Neural progenitor cell (in vitro differentiated cells): ENCODE measurements at regions not wholly inside any gene's neighbourhood (a gene's known extent, or its start where the extent isn't known, plus 50 kb on each side); places are given as distances from the start of the nearest gene placed in this dataset.

Experiments
- DNase-seq: peaks from one replicate; pipeline ENCODE4 v3.0.0-alpha.2; 2016; ENCODE audit warnings: low spot score
- H2AFZ ChIP-seq: fragments of 200-600 bp; sonication (generic); replicated peaks from 2 replicates; pipeline ENCODE4 v1.6.1; 2016; ENCODE audit warnings: antibody characterized with exemption
- H3F3A ChIP-seq: fragments of 200-600 bp; sonication (generic); 2 replicates; pipeline ENCODE4 v1.6.1; 2016; ENCODE audit warnings: antibody characterized with exemption, low read depth
- H3K27ac ChIP-seq: fragments of 200-600 bp; sonication (generic); 2 replicates; pipeline ENCODE4 v1.5.1; 2016; ENCODE audit warnings: mild to moderate bottlenecking
- H3K27me3 ChIP-seq: fragments of 200-600 bp; sonication (generic); 2 replicates; pipeline ENCODE4 v1.6.1; 2016; ENCODE audit warnings: mild to moderate bottlenecking, moderate library complexity
- H3K36me3 ChIP-seq: fragments of 200-600 bp; sonication (generic); 2 replicates; pipeline ENCODE4 v1.5.1; 2016
- H3K4me1 ChIP-seq: fragments of 200-600 bp; sonication (generic); 2 replicates; pipeline ENCODE4 v1.6.1; 2016; ENCODE audit warnings: mixed run types
- H3K4me2 ChIP-seq: fragments of 200-600 bp; sonication (generic); 2 replicates; pipeline ENCODE4 v1.6.1; 2016
- H3K4me3 ChIP-seq: fragments of 200-600 bp; sonication (generic); 2 replicates; pipeline ENCODE4 v1.5.1; 2016
- H3K79me2 ChIP-seq: fragments of 200-600 bp; sonication (generic); 2 replicates; pipeline ENCODE4 v1.6.1; 2016; ENCODE audit warnings: low read depth
- H3K9ac ChIP-seq: fragments of 200-600 bp; sonication (generic); 2 replicates; pipeline ENCODE4 v1.6.1; 2016
- H3K9me3 ChIP-seq: fragments of 200-600 bp; sonication (generic); 2 replicates; pipeline ENCODE4 v1.5.1; 2016; ENCODE audit warnings: low read depth
- H4K20me1 ChIP-seq: fragments of 200-600 bp; sonication (generic); 2 replicates; pipeline ENCODE4 v1.6.1; 2016; ENCODE audit warnings: low read depth
- H3K27ac Mint-ChIP-seq: 3 replicates; pipeline ENCODE4 v1.8.0; 2021; ENCODE audit warnings: mixed read lengths
- H3K27me3 Mint-ChIP-seq: 2 replicates; pipeline ENCODE4 v1.8.0; 2022; ENCODE audit warnings: low read depth, mild to moderate bottlenecking, inconsistent platforms, moderate library complexity, mixed read lengths; ENCODE audit not compliant: insufficient read depth
- H3K36me3 Mint-ChIP-seq: 3 replicates; pipeline ENCODE4 v1.8.0; 2021; ENCODE audit warnings: mixed read lengths
- H3K4me1 Mint-ChIP-seq: 3 replicates; pipeline ENCODE4 v1.8.0; 2021; ENCODE audit warnings: mixed read lengths
- H3K4me3 Mint-ChIP-seq: 3 replicates; pipeline ENCODE4 v1.8.0; 2021; ENCODE audit warnings: mild to moderate bottlenecking, moderate library complexity, mixed read lengths
- H3K9me3 Mint-ChIP-seq: 3 replicates; pipeline ENCODE4 v1.8.0; 2020; ENCODE audit warnings: mixed read lengths
- EZH2 ChIP-seq: fragments of 200-600 bp; sonication (generic); IDR thresholded peaks from 2 replicates; pipeline ENCODE4 v1.6.1; 2017; ENCODE audit warnings: antibody characterized with exemption, mild to moderate bottlenecking, moderate library complexity
- EZH2phosphoT487 ChIP-seq: fragments of 200-600 bp; sonication (generic); IDR thresholded peaks from 2 replicates; pipeline ENCODE4 v1.6.1; 2017; ENCODE audit warnings: antibody characterized with exemption
- TF ChIP-seq, protein P1 (sequence below): fragments of 200-600 bp; sonication (generic); IDR thresholded peaks from 2 replicates; pipeline ENCODE4 v1.5.1; 2017; ENCODE audit warnings: antibody characterized with exemption, mild to moderate bottlenecking

DNA sequence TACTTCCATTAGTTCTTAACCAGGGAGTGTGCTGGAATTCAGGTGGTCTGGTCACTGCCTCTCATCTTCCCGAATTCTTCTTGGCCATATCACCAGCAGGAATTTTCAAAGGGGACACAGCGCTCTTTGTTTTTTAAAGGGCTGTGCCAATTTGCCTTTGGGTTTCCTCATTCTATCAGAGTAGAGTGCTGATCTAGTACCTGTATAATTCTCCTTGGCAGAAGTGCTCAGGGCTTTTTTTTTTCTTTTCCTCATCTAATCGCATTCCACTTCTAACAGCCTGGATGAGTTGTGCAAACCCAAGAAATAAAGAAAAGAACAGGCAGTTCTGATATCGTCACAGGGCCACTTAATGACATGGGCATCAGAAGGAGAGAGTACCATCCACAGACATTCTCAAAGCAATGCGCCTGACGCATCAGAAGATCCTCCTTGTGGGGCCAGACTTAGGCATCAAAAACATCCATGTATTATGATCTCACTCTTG, 121.0 kb downstream of the ASB7 start:
- H3K27me3 Mint-ChIP-seq, result peaks cover 10% of the 10 kb centered on the region
- TF ChIP-seq EZH2 (no peak), EZH2phosphoT487 (no peak)
- TF ChIP-seq, protein P1, sequence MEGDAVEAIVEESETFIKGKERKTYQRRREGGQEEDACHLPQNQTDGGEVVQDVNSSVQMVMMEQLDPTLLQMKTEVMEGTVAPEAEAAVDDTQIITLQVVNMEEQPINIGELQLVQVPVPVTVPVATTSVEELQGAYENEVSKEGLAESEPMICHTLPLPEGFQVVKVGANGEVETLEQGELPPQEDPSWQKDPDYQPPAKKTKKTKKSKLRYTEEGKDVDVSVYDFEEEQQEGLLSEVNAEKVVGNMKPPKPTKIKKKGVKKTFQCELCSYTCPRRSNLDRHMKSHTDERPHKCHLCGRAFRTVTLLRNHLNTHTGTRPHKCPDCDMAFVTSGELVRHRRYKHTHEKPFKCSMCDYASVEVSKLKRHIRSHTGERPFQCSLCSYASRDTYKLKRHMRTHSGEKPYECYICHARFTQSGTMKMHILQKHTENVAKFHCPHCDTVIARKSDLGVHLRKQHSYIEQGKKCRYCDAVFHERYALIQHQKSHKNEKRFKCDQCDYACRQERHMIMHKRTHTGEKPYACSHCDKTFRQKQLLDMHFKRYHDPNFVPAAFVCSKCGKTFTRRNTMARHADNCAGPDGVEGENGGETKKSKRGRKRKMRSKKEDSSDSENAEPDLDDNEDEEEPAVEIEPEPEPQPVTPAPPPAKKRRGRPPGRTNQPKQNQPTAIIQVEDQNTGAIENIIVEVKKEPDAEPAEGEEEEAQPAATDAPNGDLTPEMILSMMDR, result no peak
- no peaks in the 10 kb centered on the region for H3K36me3 Mint-ChIP-seq

DNA sequence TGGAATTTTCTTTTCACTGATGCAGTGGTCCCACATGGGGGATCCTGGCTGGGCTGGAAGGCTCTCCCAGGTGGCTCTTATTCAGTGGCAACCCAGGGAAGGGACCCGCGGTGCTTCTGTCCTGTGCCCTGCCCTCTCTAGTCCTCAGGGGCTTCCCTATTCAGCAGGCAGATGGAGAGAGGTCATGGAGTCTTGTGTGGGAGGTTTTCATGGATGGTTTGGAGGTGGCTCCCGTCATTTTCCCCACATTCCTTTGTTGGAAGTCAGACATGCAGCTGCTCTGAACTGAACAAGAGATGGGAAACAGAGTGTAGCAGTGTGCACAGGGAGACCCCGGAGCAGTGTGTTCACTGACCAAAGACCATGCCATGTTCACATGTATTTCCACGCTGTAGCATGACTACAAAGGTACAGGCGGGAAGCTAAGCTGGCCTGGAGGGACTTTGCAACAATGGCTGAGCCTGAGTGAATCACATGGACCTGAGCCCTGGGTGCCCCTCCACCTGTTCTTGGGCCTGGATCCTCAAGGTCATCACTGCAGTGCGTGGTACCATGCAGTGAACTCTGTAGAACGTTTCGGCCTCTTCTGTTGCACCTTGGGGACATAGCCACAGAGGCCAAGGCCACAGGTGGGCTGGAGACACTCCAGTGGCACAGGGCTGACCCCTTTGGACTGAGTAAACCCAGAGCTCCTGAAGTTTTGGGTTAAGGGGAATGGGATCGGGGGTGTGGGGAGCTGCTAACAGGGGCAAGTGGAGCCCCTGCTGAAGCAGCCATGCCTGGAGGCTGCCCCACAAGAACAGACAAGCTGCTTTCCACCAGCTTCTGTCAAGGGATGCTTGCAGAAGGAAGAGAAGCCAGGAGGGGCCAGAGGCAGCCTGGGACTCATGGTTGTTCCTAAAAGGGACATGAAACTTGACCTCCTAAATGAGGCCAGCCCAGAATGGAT, 123.0 kb downstream of the ASB7 start:
- Histone ChIP-seq H3K27me3 (no peaks in the 10 kb centered on the region), H3K9ac (no peak overlapping the region), H3K4me1 (no peaks in the 10 kb centered on the region), H3K4me2 (no peak overlapping the region), H2AFZ (no peak overlapping the region), H4K20me1 (no peaks in the 10 kb centered on the region), H3K4me3 (no peak overlapping the region), H3K27ac (no peak overlapping the region), H3F3A (no peaks in the 10 kb centered on the region), H3K79me2 (no peaks in the 10 kb centered on the region), H3K36me3 (no peaks in the 10 kb centered on the region), H3K9me3 (no peaks in the 10 kb centered on the region)
- TF ChIP-seq EZH2 (no peak), EZH2phosphoT487 (no peak)
- peaks cover 9% of the 10 kb centered on the region for H3K27me3 Mint-ChIP-seq
- H3K4me3 Mint-ChIP-seq, result no peak overlapping the region
- H3K9me3 Mint-ChIP-seq, result no peaks in the 10 kb centered on the region
- peak overlapping the region; percentile 18 for H3K27ac Mint-ChIP-seq
- DNase-seq, result no peak
- H3K36me3 Mint-ChIP-seq, result no peaks in the 10 kb centered on the region
- peaks cover 17% of the 10 kb centered on the region for H3K4me1 Mint-ChIP-seq

More for the DNA sequence above, 121.0 kb downstream of the ASB7 start:
- H3K36me3 ChIP-seq, result no peaks in the 10 kb centered on the region
- no peaks in the 10 kb centered on the region for H3K9me3 ChIP-seq
- H3K27ac ChIP-seq, result no peak overlapping the region
- no peaks in the 10 kb centered on the region for H3K4me1 ChIP-seq
- H3K9ac ChIP-seq, result no peak overlapping the region
- H3F3A ChIP-seq, result no peaks in the 10 kb centered on the region
- H3K27ac Mint-ChIP-seq, result no peak overlapping the region
- no peak overlapping the region for H2AFZ ChIP-seq
- no peak overlapping the region for H3K4me3 Mint-ChIP-seq
- no peaks in the 10 kb centered on the region for H3K9me3 Mint-ChIP-seq
- H3K4me2 ChIP-seq, result no peak overlapping the region
- H3K27me3 ChIP-seq, result no peaks in the 10 kb centered on the region
- no peak overlapping the region for H3K4me3 ChIP-seq
- DNase-seq, result no peak
- H4K20me1 ChIP-seq, result no peaks in the 10 kb centered on the region
- H3K79me2 ChIP-seq, result no peaks in the 10 kb centered on the region
- peaks cover 17% of the 10 kb centered on the region for H3K4me1 Mint-ChIP-seq

DNA sequence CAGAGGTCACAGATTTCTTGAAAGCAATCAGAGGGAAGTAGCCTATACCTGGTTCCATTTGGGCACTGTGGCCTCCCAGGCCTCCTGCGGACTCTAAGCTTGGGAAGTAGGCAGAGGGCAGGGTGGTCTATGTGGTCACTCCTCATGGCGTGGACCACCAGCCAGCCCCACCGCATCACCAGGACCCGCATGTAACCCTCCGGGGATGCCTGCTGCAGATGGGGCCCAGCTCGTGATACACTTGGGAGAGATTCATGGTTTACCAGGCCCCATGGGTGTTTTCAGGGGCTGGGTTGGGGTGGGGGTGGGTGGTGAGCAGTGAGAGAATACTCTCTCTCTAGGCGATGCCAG, 123.7 kb downstream of the ASB7 start:
- TF ChIP-seq EZH2phosphoT487, result no peak
- TF ChIP-seq, protein P1, result no peak
- TF ChIP-seq EZH2, result no peak
- Histone ChIP-seq H3K27ac (no peak overlapping the region), H3K9me3 (no peaks in the 10 kb centered on the region), H4K20me1 (no peaks in the 10 kb centered on the region), H3K9ac (no peak overlapping the region), H3K4me2 (no peak overlapping the region), H3K79me2 (no peaks in the 10 kb centered on the region), H3K27me3 (no peaks in the 10 kb centered on the region), H3K4me1 (no peaks in the 10 kb centered on the region), H2AFZ (no peak overlapping the region), H3K36me3 (no peaks in the 10 kb centered on the region), H3K4me3 (no peak overlapping the region), H3F3A (no peaks in the 10 kb centered on the region)
- no peak overlapping the region for H3K27ac Mint-ChIP-seq
- H3K27me3 Mint-ChIP-seq, result peaks cover 9% of the 10 kb centered on the region
- no peak overlapping the region for H3K4me3 Mint-ChIP-seq
- no peaks in the 10 kb centered on the region for H3K36me3 Mint-ChIP-seq
- DNase-seq, result no peak
- peaks cover 12% of the 10 kb centered on the region for H3K4me1 Mint-ChIP-seq
- no peaks in the 10 kb centered on the region for H3K9me3 Mint-ChIP-seq
